HCT116 (cell line): ENCODE measurements at regions not wholly inside any gene's neighbourhood (a gene's known extent, or its start where the extent isn't known, plus 50 kb on each side); places are given as distances from the start of the nearest gene placed in this dataset.

ENCODE experiments used
- ATAC-seq: fragments of 200-7000 bp; cut with Tn5 transposase; 2 replicates; pipeline ENCODE4 v1.9.1; 2020; ENCODE audit warnings: mild to moderate bottlenecking, moderate library complexity
- BruUV-seq: library from RNA; stranded (reverse); fragments of 400-500 nt; replicated peaks from 2 replicates; lab custom pipeline; 2021; lab: Mats Ljungman, UMichigan
- CTCF ChIA-PET: fragments of 300-600 bp; sonication (Branson Sonifier 250); formaldehyde crosslinking; loops from one replicate; lab custom pipeline; 2021; ENCODE audit warnings: antibody characterized with exemption; lab: Charles Lee
- POLR2A ChIA-PET: fragments of 300-600, 350-600 bp; sonication (Branson Sonifier 250); formaldehyde crosslinking; loops from one replicate; lab custom pipeline; 2021; ENCODE audit warnings: antibody characterized with exemption; lab: Charles Lee
- RAD21 ChIA-PET, 2 experiments: fragments of 300-600 bp; sonication (Branson Sonifier 250); formaldehyde crosslinking; loops; one replicate each; lab custom pipeline; 2023; ENCODE audit warnings: low total read pairs in 2 of 2; ENCODE audit not compliant: uncharacterized antibody in 2 of 2, unreplicated experiment in 2 of 2, low non-redundant PET in 1 of 2; lab: Charles Lee
- DNase-seq: peaks from one replicate; pipeline ENCODE4 v3.0.0-alpha.2; 2010; ENCODE audit warnings: low read depth, low spot score
- H2AFZ ChIP-seq: fragments of 200-600 bp; shearing (Covaris generic), sonication (generic); 2 replicates; pipeline ENCODE4 v1.6.1; 2017; ENCODE audit warnings: low read depth, mixed run types, mixed read lengths, antibody characterized with exemption, low read length; ENCODE audit not compliant: poor library complexity, severe bottlenecking
- H3K27ac ChIP-seq: 2 replicates; pipeline ENCODE4 v1.5.1; 2012; ENCODE audit warnings: low read depth, low read length
- H3K27me3 ChIP-seq: fragments of 200-600 bp; sonication (generic); 2 replicates; pipeline ENCODE4 v1.6.1; 2016; ENCODE audit warnings: mixed run types, low read length, mixed read lengths; ENCODE audit not compliant: insufficient read depth
- H3K36me3 ChIP-seq, 2 experiments: fragments of 200-500 bp in 1 of 2; fragments of 200-600 bp in 1 of 2; sonication (Bioruptor generic) in 1 of 2; sonication (generic) in 1 of 2; 2 replicates each; pipeline versions ENCODE4 v1.5.1 to v1.6.1; 2014 to 2016; ENCODE audit warnings: low read length in 2 of 2, inconsistent platforms in 1 of 2, mixed read lengths in 1 of 2, mixed run types in 1 of 2; ENCODE audit not compliant: insufficient read depth in 2 of 2, control insufficient read depth in 1 of 2
- H3K4me1 ChIP-seq, 2 experiments: fragments of 200-600 bp in 1 of 2; sonication (generic) in 1 of 2; 2 replicates each; pipeline versions ENCODE4 v1.5.1 to v1.6.1; 2012 to 2017; ENCODE audit warnings: low read length in 2 of 2, inconsistent platforms in 1 of 2, mild to moderate bottlenecking in 1 of 2, mixed read lengths in 1 of 2, mixed run types in 1 of 2, moderate library complexity in 1 of 2; ENCODE audit not compliant: insufficient read depth in 2 of 2, control insufficient read depth in 1 of 2
- H3K4me2 ChIP-seq: fragments of 200-600 bp; sonication (generic); 2 replicates; pipeline ENCODE4 v1.6.1; 2017; ENCODE audit warnings: mixed run types, low read length, mixed read lengths
- H3K4me3 ChIP-seq, 2 experiments: fragments of 200-600 bp in 1 of 2; sonication (generic) in 1 of 2; replicated peaks in 1 of 2; 2 replicates each; pipeline ENCODE4 v1.5.1; 2011 to 2016; ENCODE audit warnings: low read length in 2 of 2, control low read depth in 1 of 2, low read depth in 1 of 2, mild to moderate bottlenecking in 1 of 2, mixed read lengths in 1 of 2, mixed run types in 1 of 2
- H3K79me2 ChIP-seq: fragments of 200-600 bp; sonication (generic); 2 replicates; pipeline ENCODE4 v1.6.1; 2017; ENCODE audit warnings: mild to moderate bottlenecking, mixed run types, low read length, moderate library complexity, mixed read lengths; ENCODE audit not compliant: insufficient read depth
- H3K9ac ChIP-seq: fragments of 200-600 bp; sonication (generic); 2 replicates; pipeline ENCODE4 v1.6.1; 2016; ENCODE audit warnings: low read length, mixed read lengths
- H3K9me2 ChIP-seq: fragments of 200-600 bp; sonication (generic), shearing (Covaris generic); 2 replicates; pipeline ENCODE4 v1.6.1; 2017; ENCODE audit warnings: mixed run types, mild to moderate bottlenecking, moderate library complexity; ENCODE audit not compliant: insufficient read depth
- H3K9me3 ChIP-seq, 2 experiments: fragments of 200-500 bp in 1 of 2; fragments of 200-600 bp in 1 of 2; sonication (Bioruptor generic) in 1 of 2; sonication (generic) in 1 of 2; 2 replicates each; pipeline ENCODE4 v1.6.1; 2014 to 2017; ENCODE audit warnings: low read length in 2 of 2, mixed read lengths in 2 of 2, inconsistent platforms in 1 of 2, low read depth in 1 of 2, mild to moderate bottlenecking in 1 of 2, mixed run types in 1 of 2, moderate library complexity in 1 of 2; ENCODE audit not compliant: control insufficient read depth in 1 of 2, insufficient read depth in 1 of 2
- H4K20me1 ChIP-seq: fragments of 200-600 bp; sonication (generic), shearing (Covaris generic); 2 replicates; pipeline ENCODE4 v1.6.1; 2017; ENCODE audit warnings: mixed run types, mild to moderate bottlenecking, moderate library complexity; ENCODE audit not compliant: insufficient read depth
- CBX3 ChIP-seq: IDR thresholded peaks from 2 replicates; pipeline ENCODE4 v1.6.1; 2012; ENCODE audit warnings: low read depth
- CTCF ChIP-seq, 3 experiments: fragments of 200-600 bp in 1 of 3; sonication (generic) in 1 of 3; IDR thresholded peaks in 2 of 3; conservative IDR thresholded peaks in 1 of 3; 2 replicates each; pipeline ENCODE4 v1.5.1; 2012 to 2017; ENCODE audit warnings: low read depth in 2 of 3, low read length in 2 of 3, antibody characterized with exemption in 1 of 3, borderline replicate concordance in 1 of 3, control low read depth in 1 of 3, mild to moderate bottlenecking in 1 of 3, mixed read lengths in 1 of 3, mixed run types in 1 of 3, moderate library complexity in 1 of 3; ENCODE audit not compliant: insufficient read depth in 1 of 3
- EGR1 ChIP-seq: IDR thresholded peaks from 2 replicates; pipeline ENCODE4 v1.6.1; 2012; ENCODE audit warnings: low read depth
- ELF1 ChIP-seq: IDR thresholded peaks from 2 replicates; pipeline ENCODE4 v1.6.1; 2012; ENCODE audit warnings: low read depth, borderline replicate concordance
- EZH2 ChIP-seq: fragments of 200-600 bp; sonication (generic); IDR thresholded peaks from 2 replicates; pipeline ENCODE4 v1.6.1; 2017; ENCODE audit warnings: antibody characterized with exemption, mixed run types
- JUND ChIP-seq: IDR thresholded peaks from 2 replicates; pipeline ENCODE4 v1.6.1; 2012
- MAX ChIP-seq: IDR thresholded peaks from 2 replicates; pipeline ENCODE4 v1.6.1; 2012
- POLR2A ChIP-seq: IDR thresholded peaks from 2 replicates; pipeline ENCODE4 v1.7.0; 2011; ENCODE audit warnings: borderline replicate concordance; ENCODE audit not compliant: insufficient read depth, insufficient read length; ENCODE audit errors: extremely low read depth
- RAD21 ChIP-seq: IDR thresholded peaks from 2 replicates; pipeline ENCODE4 v1.6.1; 2012; ENCODE audit warnings: low read depth, mild to moderate bottlenecking
- SIN3A ChIP-seq: IDR thresholded peaks from 2 replicates; pipeline ENCODE4 v1.6.1; 2012; ENCODE audit warnings: low read depth
- SP1 ChIP-seq: IDR thresholded peaks from 2 replicates; pipeline ENCODE4 v1.6.1; 2012; ENCODE audit warnings: low read depth
- SRF ChIP-seq: IDR thresholded peaks from 2 replicates; pipeline ENCODE4 v1.6.1; 2012; ENCODE audit warnings: low read depth
- YY1 ChIP-seq: IDR thresholded peaks from 2 replicates; pipeline ENCODE4 v1.6.1; 2011; ENCODE audit warnings: low read length, low read depth, moderate library complexity, mild to moderate bottlenecking; ENCODE audit not compliant: insufficient replicate concordance; ENCODE audit errors: extremely low read depth
- ZFX ChIP-seq: fragments of 450-650 bp; IDR thresholded peaks from 2 replicates; pipeline ENCODE4 v1.6.1; 2017
- intact Hi-C: fragments of 100-400 bp; cut with micrococcal nuclease; formaldehyde crosslinking; loops from 2 replicates; pipeline ENCODE4 v1.10.0; 2022

- ChIA-PET POLR2A (no interaction called here), CTCF (no interaction called here), RAD21 (no interaction called here)
- Histone ChIP-seq H3K36me3 (no peaks in the 10 kb centered on the region), H2AFZ (no peak overlapping the region), H3K9me3 (no peaks in the 10 kb centered on the region), H3K9me2 (no peaks in the 10 kb centered on the region), H4K20me1 (no peaks in the 10 kb centered on the region), H3K9ac (no peak overlapping the region), H3K4me2 (no peak overlapping the region), H3K4me3 (no peak overlapping the region), H3K79me2 (no peaks in the 10 kb centered on the region), H3K4me1 (no peaks in the 10 kb centered on the region), H3K27me3 (no peaks in the 10 kb centered on the region), H3K27ac (no peak overlapping the region)
- ATAC-seq = no peak
- no peak for DNase-seq
- BruUV-seq = no TSS peak
- TF ChIP-seq MAX (no peak), SRF (no peak), CBX3 (no peak), ELF1 (no peak)
- intact Hi-C loops = no loop called here
These were observed 429.5 kb downstream of the COG6 start for GRCh38 chr13:40084934-40085333.

GRCh38 chr13:40087091-40088002, 431.9 kb downstream of the COG6 start:
- H3K27me3 ChIP-seq = no peaks in the 10 kb centered on the region
- no peaks in the 10 kb centered on the region for H4K20me1 ChIP-seq
- ChIA-PET POLR2A (no interaction called here), CTCF (no interaction called here), RAD21 (no interaction called here)
- DNase-seq = no peak
- TF ChIP-seq ZFX (no peak), EGR1 (no peak), RAD21 (no peak), EZH2 (no peak), JUND (no peak), SP1 (no peak), YY1 (no peak), MAX (no peak), CTCF (IDR thresholded peaks at IDR 0.05 in 2 of 3, conservative IDR thresholded peaks at IDR 0.05 in 1 of 3; ENCODE audit: borderline replicate concordance in 1 of 3, insufficient read depth in 1 of 3, low read depth in 2 of 3, low read length in 2 of 3) (no peak), SIN3A (no peak), POLR2A (no peak), ELF1 (no peak)
- BruUV-seq = no TSS peak
- H3K4me2 ChIP-seq = no peak overlapping the region
- H3K9me3 ChIP-seq = no peaks in the 10 kb centered on the region
- H3K9me2 ChIP-seq = no peaks in the 10 kb centered on the region
- H3K36me3 ChIP-seq = no peaks in the 10 kb centered on the region
- H2AFZ ChIP-seq = no peak overlapping the region
- no peaks in the 10 kb centered on the region for H3K4me1 ChIP-seq
- no peak for ATAC-seq
- H3K79me2 ChIP-seq = no peaks in the 10 kb centered on the region
- no peak overlapping the region for H3K9ac ChIP-seq
- no peak overlapping the region for H3K27ac ChIP-seq
- no peak overlapping the region for H3K4me3 ChIP-seq
- intact Hi-C loops = no loop called here
